ENCODE measurements at regions not wholly inside any gene's neighbourhood (a gene's known extent, or its start where the extent isn't known, plus 50 kb on each side); places are given as distances from the start of the nearest gene placed in this dataset.
"Not testable (repeated sequence)": the region's sequence is repeated elsewhere in the genome, so short reads cannot be mapped to it uniquely, and the experiment has no call there.

DNA sequence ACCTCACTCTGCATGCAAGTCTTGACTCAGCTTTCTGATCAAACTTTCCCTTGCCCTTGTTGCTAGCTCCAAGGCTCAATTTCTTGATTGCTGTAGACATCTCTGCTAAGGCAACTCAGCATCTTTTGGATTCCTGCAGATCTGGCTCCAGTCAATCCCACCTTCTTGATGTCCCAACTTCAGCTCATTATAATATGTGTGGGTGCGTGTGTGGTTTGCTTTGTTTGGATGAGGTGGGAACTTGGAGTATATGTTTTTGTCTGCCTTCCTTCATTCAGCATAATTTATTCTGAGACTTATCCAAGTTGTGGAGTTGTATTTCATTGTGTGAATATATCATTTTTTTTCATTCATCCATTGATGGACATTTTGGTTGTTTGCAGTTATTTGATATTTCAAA, 364.8 kb upstream of the IGFBP3 start:
- no peak for DNase-seq

DNA sequence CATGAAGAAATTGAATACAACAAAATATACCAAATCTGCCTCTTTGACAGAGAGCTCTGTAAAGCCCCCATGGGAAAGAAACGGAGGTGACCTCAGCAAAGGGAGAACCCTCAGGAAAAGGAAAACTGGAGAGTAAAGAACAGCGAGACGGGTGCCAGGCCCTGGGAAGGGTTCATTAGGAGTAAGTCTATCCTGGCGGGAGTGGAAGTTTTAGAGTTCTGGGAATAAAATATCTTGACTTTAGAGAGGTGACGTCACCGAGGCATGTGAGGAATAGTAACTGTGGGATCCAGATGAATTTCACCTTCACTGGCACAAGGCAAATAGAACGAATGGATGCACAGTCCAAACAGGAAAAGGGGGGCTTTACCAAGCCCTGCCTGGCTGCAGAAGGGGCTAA, 362.8 kb upstream of the IGFBP3 start:
- no peak for DNase-seq

DNA sequence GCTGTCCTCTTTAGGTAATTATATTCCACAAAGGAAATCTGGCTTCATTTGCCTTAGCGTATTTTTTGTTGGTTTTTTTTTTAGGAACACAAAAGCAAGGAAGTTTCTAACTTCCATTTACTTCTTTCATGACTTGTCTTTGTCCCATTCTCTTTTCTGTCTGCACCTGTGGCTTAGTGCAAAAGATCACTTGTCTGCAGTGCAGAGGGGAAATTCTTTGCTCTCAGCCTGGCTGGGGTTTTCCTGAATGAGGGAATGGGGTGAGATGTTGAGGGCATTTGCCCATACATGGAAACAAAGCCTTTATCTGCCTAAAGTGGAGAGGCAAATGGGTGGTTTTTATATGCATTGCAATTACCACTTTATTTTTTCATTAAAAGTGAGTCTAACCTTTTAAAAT, 361.1 kb upstream of the IGFBP3 start:
- no peak for DNase-seq

DNA sequence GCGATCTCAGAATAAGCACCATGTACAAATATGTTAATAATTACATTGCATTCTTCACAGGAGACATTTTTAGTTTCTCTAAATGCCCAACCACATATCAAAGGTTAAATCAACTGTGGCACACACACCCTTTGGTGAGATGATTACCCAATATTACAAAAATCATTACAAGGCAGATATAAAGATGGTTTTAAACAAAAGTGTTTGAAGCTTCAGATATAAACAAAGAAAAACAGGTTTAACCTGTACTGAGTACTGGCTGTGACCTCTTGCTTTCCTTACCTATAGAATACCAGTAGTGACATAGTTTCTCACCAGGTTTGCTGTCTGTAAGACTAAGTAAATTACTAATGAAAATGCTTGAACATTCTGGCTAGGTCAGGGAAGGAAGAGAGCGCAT, 360.0 kb upstream of the IGFBP3 start:
- no peak for DNase-seq

DNA sequence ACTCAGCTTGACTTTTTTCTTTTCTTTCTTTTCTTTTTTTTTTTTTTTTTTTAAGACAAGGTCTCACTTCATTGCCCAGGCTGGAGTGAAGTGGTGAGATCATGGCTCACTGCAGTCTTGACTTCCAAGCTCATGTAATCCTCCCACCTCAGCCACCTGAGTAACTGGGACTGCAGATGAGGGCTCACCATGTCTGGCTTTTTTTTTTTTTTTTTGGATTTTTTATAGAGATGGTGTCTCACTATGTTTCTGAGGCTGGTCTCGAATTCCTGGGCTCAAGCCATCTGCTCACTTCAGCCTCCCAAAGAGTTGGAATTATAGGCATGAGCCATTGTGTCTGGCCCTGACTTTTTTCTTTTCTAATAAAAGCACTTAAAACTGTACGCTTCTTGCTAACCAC, 358.2 kb upstream of the IGFBP3 start:
- DNase-seq = no peak

DNA sequence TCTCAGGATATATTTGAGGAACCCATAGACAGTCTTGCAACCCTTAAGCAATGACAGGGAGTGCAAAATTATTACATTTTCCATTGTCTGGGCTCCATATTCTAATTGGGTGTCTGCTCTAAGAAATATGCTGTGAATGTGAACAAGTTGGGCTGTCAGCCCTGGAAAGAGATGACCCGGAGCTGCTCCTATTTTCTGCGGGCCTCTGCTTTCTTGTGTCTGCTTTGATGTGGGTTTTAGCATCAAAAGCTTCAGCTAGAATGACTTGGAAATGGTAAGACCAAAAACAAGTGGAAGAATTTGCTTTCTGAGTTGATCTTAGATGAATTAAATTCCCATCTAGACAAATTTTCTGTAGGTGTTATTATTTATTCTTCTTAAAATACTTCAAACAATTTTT, 343.6 kb upstream of the IGFBP3 start:
- no peak for DNase-seq

DNA sequence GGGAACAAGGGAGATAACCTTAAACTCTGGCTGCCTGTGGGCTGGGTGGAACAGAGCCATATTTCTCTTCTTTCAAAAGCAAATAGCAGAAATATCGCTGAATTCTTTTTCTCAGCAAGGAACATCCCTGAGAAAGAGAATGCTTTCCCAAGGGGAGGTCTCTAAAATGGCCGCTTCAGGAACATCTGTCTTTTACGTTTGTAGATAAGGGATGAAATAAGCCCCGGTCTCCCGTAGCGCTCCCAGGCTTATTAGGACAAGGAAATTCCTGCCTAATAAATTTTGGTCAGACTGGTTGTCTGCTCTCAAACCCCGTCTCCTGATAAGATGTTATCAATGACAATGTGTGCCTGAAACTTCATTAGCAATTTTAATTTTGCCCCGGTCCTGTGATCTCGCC, 340.6 kb upstream of the IGFBP3 start:
- DNase-seq = not testable (repeated sequence)

DNA sequence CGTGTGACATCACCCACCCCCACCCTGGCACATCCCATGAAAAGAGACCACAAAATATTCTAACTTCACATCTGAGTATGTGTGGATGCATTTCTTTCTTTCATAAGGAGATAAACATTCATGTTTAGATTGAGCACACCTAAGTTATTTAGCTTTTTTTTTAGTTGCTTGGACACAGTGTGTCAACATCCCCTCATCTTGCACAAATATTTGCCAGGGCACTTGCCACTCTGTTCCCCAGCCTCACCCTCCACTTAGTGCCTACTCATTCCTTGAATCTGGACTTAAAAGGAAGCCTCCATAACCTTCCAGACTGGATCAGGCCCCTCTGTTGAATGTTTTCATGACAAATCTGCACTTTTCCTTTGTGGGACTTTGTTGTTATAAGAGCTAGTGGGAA, 338.9 kb upstream of the IGFBP3 start:
- DNase-seq = no peak

DNA sequence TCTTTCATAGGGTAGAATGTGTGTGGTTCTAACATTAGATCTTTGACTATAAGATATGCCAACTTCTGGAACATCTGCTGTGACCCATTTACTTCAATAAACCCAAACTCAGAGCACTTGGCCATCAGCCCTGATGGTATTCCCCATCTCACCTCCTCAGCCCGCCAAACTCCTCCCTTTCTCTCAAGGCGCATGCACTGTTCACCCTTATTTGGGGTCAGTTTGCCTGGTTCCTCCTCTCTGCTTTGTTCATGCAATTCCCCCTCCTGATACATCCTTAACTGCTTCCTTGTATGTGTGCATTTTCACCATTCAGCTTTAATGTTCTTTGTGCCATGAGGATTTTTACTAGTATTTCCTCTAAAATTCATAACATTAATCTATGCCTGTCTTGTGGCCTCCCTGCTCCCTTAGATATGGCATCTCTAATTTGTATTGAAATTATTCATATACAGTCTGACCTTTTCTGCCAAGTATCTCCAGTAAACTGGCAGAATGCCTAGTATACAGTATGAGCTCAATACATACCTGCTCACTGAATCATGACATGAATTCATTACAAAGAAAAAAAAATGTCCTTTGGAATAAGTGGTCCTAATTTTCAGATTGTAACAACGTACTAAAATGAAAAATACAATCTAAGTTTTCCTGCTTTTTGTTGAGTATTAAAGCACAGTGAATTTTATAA, 336.8 kb upstream of the IGFBP3 start:
- no peak for DNase-seq

DNA sequence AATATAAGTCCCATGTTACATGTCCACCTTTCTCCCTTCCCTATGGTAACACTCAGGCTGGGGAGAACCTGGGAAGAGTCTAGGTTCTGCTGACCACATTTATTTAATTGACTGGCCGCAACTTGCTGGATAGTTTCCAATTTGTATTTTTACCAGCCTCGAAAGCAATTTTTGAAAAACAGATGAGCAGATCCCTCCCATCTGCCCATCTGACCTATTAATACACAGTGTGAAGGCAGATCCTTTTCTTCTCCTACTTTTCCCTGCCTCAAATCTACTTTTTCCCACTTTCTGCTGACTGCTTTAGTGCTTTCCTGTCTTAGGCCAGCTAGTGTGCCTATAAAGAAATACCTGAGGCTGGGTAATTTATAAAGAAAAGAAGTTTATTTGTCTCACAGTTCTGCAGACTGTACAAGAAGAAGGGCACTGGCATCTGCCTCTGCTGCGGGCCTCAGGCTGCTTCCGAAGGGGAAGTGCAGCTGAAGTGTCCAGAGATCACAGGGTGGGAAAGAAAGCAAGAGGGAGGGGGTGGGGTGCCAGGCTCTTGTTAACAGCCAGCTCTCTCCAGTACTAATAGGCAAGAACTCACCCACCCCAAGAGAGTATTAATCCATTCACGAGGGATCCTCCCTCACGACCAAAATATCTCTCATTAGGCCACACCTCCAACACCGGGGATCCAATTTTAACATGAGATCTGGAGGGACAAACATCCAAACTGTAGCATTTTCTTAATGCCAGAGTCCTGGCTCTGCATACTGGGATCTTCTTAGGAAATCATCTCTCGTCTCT, 336.0 kb upstream of the IGFBP3 start:
- no peak for DNase-seq

DNA sequence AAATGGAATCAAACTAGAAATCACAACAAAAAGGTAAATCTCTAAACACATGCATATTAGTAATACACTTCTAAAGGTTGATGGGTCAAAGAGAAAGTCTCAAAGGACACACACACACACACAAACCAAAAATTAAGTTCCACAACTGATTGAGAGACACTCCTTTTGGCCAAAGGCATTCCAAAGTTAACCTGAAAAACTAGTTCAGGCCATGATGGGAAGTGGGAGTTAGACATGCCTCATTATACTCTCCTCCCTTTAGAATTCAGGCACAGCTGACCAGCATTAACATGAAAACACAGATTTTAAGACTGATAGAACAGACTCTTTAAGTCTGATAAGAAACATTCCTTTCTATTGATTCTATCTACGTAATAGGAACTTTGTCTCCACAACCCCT, 332.4 kb upstream of the IGFBP3 start:
- no peak for DNase-seq

DNA sequence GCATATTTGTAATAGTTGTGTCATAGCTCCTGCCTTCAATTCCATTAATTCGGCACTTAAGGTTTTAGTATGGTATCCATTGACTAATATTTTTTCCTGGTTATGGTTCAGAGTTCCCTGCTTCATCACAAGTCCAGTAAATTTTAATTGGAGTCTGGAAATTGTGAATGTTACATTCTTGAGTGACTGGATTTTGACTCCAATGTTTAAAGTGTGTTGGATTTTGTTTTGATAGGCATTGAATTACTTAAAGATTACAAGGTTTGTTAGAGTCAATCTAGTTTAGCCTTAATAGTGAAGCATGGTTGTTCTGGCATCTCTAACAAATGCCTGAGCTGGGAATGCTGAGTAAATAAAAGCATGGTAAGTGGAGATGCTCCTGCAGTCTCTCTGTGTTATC, 326.6 kb upstream of the IGFBP3 start:
- no peak for DNase-seq

DNA sequence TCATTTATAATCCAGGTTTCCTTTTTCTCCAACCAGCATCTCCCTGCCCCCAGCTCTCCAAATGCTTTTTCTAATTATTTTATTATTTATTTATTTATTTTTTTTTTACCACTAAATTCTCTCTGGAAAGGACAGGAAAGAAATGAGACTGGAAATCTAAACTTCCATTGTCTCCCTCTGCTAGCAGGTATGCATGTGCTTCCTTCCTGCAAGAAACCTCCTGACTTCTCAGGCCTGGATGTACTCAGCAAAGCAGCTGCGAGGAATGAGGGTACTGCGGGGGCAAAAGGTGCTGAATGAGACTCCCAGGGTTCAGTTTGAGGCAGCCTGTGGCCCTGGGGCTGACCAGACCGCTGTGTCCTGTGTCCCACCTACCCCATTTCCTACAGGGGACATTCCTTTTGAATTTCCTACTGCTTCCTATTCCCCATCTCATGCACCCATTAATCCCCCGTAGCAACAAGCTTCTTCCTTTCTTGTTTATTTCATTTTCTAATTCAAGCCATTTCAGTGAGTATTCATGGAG, 324.6 kb upstream of the IGFBP3 start:
- DNase-seq = no peak

DNA sequence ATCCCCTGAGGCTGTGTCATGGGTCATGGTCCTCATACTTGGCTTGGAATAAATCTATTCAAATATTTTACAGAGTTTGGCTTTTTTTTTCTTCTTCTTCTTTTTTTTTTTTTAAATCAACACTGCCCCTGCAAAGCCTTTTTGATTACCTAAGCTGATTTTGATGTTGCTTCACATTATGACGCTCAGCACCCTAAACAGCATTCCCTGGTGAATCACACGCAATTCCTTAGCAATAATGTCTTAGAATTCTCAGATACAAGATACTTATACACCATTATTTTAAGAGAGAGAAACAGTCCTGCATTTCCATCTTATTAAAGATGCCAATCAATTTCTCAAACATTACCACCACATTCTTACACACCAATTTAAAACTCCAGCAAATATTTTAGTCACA, 323.7 kb upstream of the IGFBP3 start:
- no peak for DNase-seq

DNA sequence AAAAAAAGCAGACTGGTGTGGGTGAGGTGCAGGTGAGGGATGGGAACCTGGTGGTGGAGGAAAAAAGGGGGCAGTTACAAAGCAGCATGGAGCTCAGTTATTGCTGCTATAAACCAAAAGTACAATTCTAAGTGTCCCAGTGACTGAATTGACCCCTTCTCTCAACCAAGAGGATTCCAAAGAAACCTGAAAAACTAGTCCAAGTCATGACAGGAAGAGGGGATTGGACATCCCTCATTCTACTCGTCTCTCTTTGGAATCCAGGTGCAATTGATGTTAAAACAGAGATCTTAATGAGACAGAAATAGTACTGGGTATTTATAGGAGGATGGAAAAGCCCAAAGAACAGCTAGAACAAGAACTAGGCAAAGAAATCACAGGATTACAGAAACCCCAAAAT, 322.3 kb upstream of the IGFBP3 start:
- no peak for DNase-seq

DNA sequence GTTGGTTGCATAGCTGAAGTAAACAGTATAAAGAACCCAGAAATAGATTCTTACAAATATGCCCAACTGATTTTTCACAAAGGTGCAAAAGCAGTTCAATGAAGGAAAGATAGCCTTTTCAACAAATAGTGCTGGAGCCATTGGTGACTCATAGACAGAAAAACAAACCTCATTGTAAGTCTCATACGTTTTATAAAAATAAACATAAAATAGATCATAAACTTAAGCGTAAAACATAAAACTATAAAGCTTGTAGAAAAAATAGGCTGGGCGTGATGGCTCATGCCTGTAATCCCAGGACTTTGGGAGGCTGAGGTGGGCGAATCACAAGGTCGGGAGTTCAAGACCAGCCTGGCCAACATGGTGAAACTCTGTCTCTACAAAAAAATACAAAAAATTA, 318.8 kb upstream of the IGFBP3 start:
- no peak for DNase-seq

DNA sequence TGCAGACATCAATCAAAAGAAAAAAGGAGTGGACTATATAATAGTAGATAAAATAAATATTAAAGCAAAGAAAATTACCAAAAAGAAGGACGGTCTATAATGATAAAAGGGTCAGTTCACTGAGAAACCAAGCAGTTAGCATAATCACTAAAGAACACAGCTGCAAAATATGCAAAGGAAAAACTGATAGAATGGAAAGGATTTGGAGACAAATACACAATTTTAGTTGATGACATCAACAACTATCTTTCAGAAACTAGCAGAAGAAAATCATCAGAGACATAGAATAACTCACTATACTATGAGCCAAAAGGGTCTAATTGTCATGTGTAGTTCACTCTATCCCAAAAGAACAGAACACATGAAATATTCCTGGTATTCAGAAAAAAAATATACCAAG, 316.4 kb upstream of the IGFBP3 start:
- DNase-seq = no peak

DNA sequence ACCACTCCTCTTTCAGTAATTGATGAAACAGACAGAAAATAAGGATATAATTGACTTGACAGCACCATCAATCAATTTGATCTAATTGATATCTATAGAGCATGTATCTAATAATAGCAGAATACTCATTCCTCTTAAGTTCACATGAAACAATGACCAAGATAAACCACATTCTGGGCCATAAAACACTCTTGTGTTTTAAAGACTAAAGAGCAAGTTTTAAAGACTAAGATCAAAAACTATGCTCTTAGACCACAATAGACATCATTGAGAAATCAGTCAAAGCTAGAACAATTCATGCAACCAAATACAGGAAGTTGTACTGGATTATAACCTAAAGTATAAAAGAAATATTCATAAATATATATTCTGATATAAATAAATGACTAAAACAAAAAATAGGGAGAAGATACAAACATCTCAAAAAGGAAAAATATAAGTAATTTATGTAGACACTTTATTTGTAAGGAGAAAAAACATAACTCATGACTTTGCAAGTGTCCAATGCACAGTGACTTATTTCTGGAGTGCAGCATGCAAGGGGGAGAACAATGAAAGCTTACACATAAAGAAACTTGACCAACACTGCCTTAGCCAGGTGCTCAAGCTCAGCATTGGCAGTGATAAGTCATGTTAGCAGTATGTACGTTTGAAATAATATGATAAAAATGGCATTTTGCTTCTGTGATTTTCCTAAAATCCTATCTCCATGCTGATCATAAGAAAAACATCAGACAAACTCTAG, 312.7 kb upstream of the IGFBP3 start:
- no peak for DNase-seq

DNA sequence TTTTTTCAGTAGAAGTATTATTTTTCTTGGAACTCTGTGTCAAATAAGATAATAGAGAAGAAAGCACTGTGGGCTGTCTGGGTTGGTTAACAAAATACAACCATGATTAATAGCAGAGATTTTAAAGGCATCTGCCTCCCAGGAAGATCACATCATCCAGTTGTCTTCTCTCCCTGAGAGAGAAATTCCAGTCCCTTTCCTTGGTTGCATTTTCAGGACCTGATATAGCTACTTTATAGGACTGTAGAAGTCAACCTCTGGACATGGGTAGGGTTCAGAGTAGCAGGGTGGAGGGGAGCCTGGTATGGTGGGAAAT, 309.9 kb upstream of the IGFBP3 start:
- DNase-seq = no peak

DNA sequence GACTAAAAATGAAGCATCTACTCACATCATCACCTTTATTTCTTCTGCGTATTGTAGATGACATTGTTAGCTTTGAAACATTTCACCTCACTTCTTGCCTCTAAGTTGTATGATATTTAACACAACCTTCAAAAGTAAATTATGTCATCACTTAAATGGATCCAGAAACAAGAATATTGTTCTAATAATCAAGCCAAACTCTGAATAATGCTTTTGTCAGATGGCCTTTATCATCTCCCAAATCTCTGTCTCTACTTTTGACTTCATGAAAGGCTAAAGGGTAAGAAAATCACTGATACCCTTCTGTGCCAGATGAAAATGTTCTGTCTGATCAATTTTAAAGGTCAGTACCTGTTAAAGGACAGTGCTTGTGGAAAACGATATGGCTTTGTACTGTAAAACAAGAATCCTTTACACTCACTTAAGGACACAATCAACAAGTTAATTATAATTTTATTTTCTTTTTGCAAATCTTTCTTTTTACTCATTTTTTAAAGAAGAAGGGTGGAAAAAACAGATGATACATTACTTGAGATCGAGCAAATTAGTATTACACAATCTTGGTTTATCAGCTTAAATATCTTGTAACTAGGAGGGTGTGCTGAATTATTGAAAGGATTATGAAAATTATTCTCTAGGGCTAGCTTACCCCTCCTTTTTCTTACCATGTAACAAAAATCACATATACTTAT, 309.4 kb upstream of the IGFBP3 start:
- DNase-seq = no peak

DNA sequence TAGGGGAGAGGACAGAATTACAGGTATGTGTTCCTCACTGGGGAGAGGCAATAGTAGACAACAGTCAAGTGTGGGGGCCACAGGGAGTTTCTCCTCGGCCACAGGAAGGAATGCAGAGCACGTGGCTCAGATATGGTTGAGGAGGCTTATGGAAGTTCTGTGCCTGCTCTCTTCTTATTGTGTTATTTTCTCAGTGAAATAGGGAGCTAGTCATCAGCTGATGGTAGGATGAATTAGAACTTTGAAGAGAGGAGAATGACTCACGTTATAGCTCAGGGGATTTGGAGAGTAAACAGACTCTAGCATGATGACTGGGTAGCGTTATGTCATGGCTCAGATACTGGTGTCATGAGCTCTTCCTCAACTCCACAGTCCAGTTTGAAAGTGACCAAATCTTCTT, 308.3 kb upstream of the IGFBP3 start:
- DNase-seq = no peak

DNA sequence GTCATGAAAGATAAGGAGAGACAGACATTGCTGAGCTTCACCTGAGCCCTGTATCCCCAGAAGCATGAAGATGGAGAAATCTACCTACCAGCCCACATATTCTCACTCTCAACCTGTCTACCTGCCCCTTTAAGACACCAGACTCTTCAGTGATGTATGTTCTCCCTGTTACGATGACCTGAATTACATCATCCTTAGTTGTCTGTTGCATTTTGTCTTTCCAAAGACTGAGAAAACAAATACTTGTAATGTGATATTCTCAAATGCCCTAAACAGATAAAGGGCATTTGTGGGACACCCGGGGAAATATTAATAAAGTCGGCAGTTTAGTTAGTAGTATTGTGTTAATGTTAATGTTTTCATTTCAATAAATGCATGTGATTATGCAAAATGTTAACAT, 305.8 kb upstream of the IGFBP3 start:
- DNase-seq = no peak

DNA sequence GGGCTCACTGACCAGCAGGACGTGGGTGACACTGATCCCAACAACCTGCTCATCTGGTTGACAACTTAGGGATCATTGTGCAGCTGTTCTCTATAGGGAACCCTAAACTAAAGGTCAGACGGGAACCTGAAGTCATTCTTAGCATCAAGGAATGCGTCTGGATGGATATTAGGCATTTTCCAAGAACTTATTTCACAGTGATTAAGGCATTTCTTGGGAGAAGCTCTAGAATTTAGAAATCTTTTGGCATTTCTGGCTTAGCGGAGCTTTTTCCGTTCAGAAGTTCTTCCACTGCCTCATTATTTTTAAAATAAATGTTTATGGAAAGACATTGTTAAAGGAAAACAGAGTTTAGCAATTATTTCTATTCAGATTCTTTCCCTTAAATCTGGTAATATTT, 303.3 kb upstream of the IGFBP3 start:
- DNase-seq = no peak

Data from suppressor macrophage (primary cell).